ENCODE measurements at regions not wholly inside any gene's neighbourhood (a gene's known extent, or its start where the extent isn't known, plus 50 kb on each side); places are given as distances from the start of the nearest gene placed in this dataset.

DNA sequence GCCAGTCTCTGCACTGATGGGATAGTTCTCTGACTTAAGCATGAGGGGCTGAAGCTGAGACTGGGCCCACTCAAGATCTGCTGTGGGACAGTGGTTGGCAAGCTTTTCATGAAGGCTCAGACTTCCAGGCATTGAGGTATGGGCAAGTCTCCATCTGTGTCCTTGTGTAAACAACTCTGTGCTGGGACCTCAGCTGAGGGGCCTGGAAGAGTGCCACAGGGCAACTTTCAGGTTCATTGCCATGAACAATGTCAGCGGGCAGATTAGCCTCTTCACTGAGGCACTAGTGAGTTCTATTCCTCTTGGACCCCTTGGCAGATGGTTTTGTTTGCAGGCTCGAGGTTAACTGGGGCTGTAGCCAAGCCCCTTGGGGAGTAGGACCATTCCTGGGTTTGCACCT is 127.1 kb downstream of the MRPS30 start:
- TF ChIP-seq, protein P1, sequence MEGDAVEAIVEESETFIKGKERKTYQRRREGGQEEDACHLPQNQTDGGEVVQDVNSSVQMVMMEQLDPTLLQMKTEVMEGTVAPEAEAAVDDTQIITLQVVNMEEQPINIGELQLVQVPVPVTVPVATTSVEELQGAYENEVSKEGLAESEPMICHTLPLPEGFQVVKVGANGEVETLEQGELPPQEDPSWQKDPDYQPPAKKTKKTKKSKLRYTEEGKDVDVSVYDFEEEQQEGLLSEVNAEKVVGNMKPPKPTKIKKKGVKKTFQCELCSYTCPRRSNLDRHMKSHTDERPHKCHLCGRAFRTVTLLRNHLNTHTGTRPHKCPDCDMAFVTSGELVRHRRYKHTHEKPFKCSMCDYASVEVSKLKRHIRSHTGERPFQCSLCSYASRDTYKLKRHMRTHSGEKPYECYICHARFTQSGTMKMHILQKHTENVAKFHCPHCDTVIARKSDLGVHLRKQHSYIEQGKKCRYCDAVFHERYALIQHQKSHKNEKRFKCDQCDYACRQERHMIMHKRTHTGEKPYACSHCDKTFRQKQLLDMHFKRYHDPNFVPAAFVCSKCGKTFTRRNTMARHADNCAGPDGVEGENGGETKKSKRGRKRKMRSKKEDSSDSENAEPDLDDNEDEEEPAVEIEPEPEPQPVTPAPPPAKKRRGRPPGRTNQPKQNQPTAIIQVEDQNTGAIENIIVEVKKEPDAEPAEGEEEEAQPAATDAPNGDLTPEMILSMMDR (IDR thresholded peaks at IDR 0.05): no peak
- no peak for TF ChIP-seq POLR2A (IDR thresholded peaks at IDR 0.05)

Measured in uterus (tissue), 2 donors.